IMR-90 (cell line): ENCODE measurements at regions not wholly inside any gene's neighbourhood (a gene's known extent, or its start where the extent isn't known, plus 50 kb on each side); places are given as distances from the start of the nearest gene placed in this dataset.
A peak's percentile ranks its signal among the peaks of the same experiment; 100 is the strongest.

Experiments
- ATAC-seq: fragments of 200-7000 bp; cut with Tn5 transposase; 2 replicates; pipeline ENCODE4 v1.9.1; 2020; ENCODE audit warnings: low read depth, mild to moderate bottlenecking, moderate library complexity
- BruUV-seq: library from RNA; stranded (reverse); fragments of 400-500 nt; replicated peaks from 2 replicates; lab custom pipeline; 2021; lab: Mats Ljungman, UMichigan
- CTCF ChIA-PET: fragments of 300-600 bp; formaldehyde crosslinking; extraction: SDS; loops from one replicate; lab custom pipeline; 2021; ENCODE audit warnings: antibody characterized with exemption; lab: Yijun Ruan, JAX
- POLR2A ChIA-PET: fragments of 300-600 bp; sonication (Branson Sonifier 250); formaldehyde crosslinking; loops from one replicate; lab custom pipeline; 2022; ENCODE audit warnings: antibody characterized with exemption; ENCODE audit not compliant: unreplicated experiment; lab: Charles Lee
- DNase-seq: peaks from one replicate; pipeline ENCODE4 v3.0.0; 2013
- H2AFZ ChIP-seq: replicated peaks from 2 replicates; pipeline ENCODE3; 2013; ENCODE audit warnings: low read length, mild to moderate bottlenecking; ENCODE audit not compliant: poor library complexity
- H2AK5ac ChIP-seq: 2 replicates; pipeline ENCODE4 v1.6.1; 2013; ENCODE audit warnings: low read depth, low read length, inconsistent platforms
- H2AK9ac ChIP-seq: replicated peaks from 2 replicates; pipeline ENCODE3; 2013; ENCODE audit warnings: mild to moderate bottlenecking, low read depth, low read length, moderate library complexity; ENCODE audit not compliant: poor library complexity
- H2BK120ac ChIP-seq: 2 replicates; pipeline ENCODE4 v1.6.1; 2013; ENCODE audit warnings: low read depth, low read length, inconsistent platforms
- H2BK15ac ChIP-seq: 3 replicates; pipeline ENCODE4 v1.6.1; 2013; ENCODE audit warnings: low read depth, low read length, inconsistent platforms
- H2BK20ac ChIP-seq: 2 replicates; pipeline ENCODE4 v1.6.1; 2013; ENCODE audit warnings: low read depth, mild to moderate bottlenecking, inconsistent platforms, low read length, moderate library complexity
- H2BK5ac ChIP-seq: 2 replicates; pipeline ENCODE4 v1.6.1; 2013; ENCODE audit warnings: mild to moderate bottlenecking, low read depth, low read length, inconsistent platforms; ENCODE audit not compliant: poor library complexity, severe bottlenecking
- H3K14ac ChIP-seq: replicated peaks from 2 replicates; pipeline ENCODE4 v1.6.1; 2013; ENCODE audit warnings: low read depth, low read length, inconsistent platforms
- H3K18ac ChIP-seq: 2 replicates; pipeline ENCODE4 v1.6.1; 2013; ENCODE audit warnings: low read depth, low read length, control low read depth
- H3K23ac ChIP-seq: 2 replicates; pipeline ENCODE4 v1.6.1; 2013; ENCODE audit warnings: low read depth, low read length, inconsistent platforms
- H3K27ac ChIP-seq: 2 replicates; pipeline ENCODE4 v1.5.1; 2013; ENCODE audit warnings: mild to moderate bottlenecking, control low read depth, low read length; ENCODE audit not compliant: insufficient read depth
- H3K27me3 ChIP-seq: 2 replicates; pipeline ENCODE4 v1.6.1; 2013; ENCODE audit warnings: low read length; ENCODE audit not compliant: control insufficient read depth, insufficient read depth
- H3K36me3 ChIP-seq: 2 replicates; pipeline ENCODE4 v1.6.1; 2013; ENCODE audit warnings: low read length, mixed read lengths; ENCODE audit not compliant: control insufficient read depth, insufficient read depth
- H3K4ac ChIP-seq: 2 replicates; pipeline ENCODE4 v1.6.1; 2013; ENCODE audit warnings: low read depth, low read length, inconsistent platforms
- H3K4me1 ChIP-seq: 2 replicates; pipeline ENCODE4 v1.6.1; 2013; ENCODE audit warnings: low read length, mixed read lengths; ENCODE audit not compliant: control insufficient read depth, insufficient read depth
- H3K4me2 ChIP-seq: 2 replicates; pipeline ENCODE4 v1.6.1; 2013; ENCODE audit warnings: low read depth, mild to moderate bottlenecking, control low read depth, low read length, moderate library complexity
- H3K4me3 ChIP-seq: 2 replicates; pipeline ENCODE4 v1.5.1; 2013; ENCODE audit warnings: low read depth, mild to moderate bottlenecking, control low read depth, low read length, moderate library complexity; ENCODE audit not compliant: insufficient read depth
- H3K56ac ChIP-seq: 2 replicates; pipeline ENCODE4 v1.6.1; 2013; ENCODE audit warnings: low read length, inconsistent platforms; ENCODE audit not compliant: insufficient read depth; ENCODE audit errors: extremely low read depth
- H3K79me1 ChIP-seq, 2 experiments: 2 replicates each; pipeline ENCODE4 v1.6.1; 2013; ENCODE audit warnings: low read length in 2 of 2, inconsistent platforms in 1 of 2, low read depth in 1 of 2
- H3K9ac ChIP-seq: 2 replicates; pipeline ENCODE4 v1.6.1; 2013; ENCODE audit warnings: low read depth, low read length, control low read depth
- H3K9me1 ChIP-seq: 2 replicates; pipeline ENCODE4 v1.6.1; 2013; ENCODE audit warnings: low read length, inconsistent platforms; ENCODE audit not compliant: insufficient read depth
- H3K9me3 ChIP-seq: 2 replicates; pipeline ENCODE4 v1.6.1; 2013; ENCODE audit warnings: low read length; ENCODE audit not compliant: control insufficient read depth, insufficient read depth
- H4K20me1 ChIP-seq: 2 replicates; pipeline ENCODE4 v1.6.1; 2013; ENCODE audit warnings: low read length, inconsistent platforms; ENCODE audit not compliant: insufficient read depth
- H4K5ac ChIP-seq: 2 replicates; pipeline ENCODE4 v1.6.1; 2013; ENCODE audit warnings: mild to moderate bottlenecking, low read depth, low read length, control low read depth
- H4K8ac ChIP-seq, 2 experiments: 2 replicates each; pipeline ENCODE4 v1.6.1; 2013; ENCODE audit warnings: low read depth in 2 of 2, low read length in 2 of 2, control low read depth in 1 of 2, inconsistent platforms in 1 of 2
- H4K91ac ChIP-seq: 2 replicates; pipeline ENCODE4 v1.6.1; 2013; ENCODE audit warnings: low read depth, low read length, inconsistent platforms; ENCODE audit not compliant: insufficient read depth
- BHLHE40 ChIP-seq: fragments of 150-350 bp; IDR thresholded peaks from 2 replicates; pipeline ENCODE4 v1.6.1; 2016; ENCODE audit warnings: mild to moderate bottlenecking, low read depth, low read length
- CEBPB ChIP-seq: IDR thresholded peaks from 2 replicates; pipeline ENCODE4 v1.6.1; 2012; ENCODE audit warnings: low read depth, low read length, improper control_type of control experiment
- CHD1 ChIP-seq: IDR thresholded peaks from 2 replicates; pipeline ENCODE4 v1.6.1; 2012; ENCODE audit warnings: low read depth, low read length, improper control_type of control experiment
- FOS ChIP-seq: fragments of 150-350 bp; IDR thresholded peaks from 2 replicates; pipeline ENCODE4 v1.6.1; 2016; ENCODE audit warnings: low read depth, low read length
- MAFK ChIP-seq: IDR thresholded peaks from 2 replicates; pipeline ENCODE4 v1.6.1; 2012; ENCODE audit warnings: low read depth, low read length, improper control_type of control experiment
- MAZ ChIP-seq: IDR thresholded peaks from 2 replicates; pipeline ENCODE4 v1.6.1; 2012; ENCODE audit warnings: low read depth, mild to moderate bottlenecking, low read length, improper control_type of control experiment, moderate library complexity, borderline replicate concordance
- MXI1 ChIP-seq: IDR thresholded peaks from 2 replicates; pipeline ENCODE4 v1.6.1; 2012; ENCODE audit warnings: low read depth, mild to moderate bottlenecking, low read length, moderate library complexity, borderline replicate concordance
- NFE2L2 ChIP-seq: fragments of 150-350 bp; IDR thresholded peaks from 2 replicates; pipeline ENCODE4 v1.6.1; 2016; ENCODE audit warnings: low read depth, mild to moderate bottlenecking, low read length
- POLR2A ChIP-seq: IDR thresholded peaks from 2 replicates; pipeline ENCODE4 v1.6.1; 2012; ENCODE audit warnings: mild to moderate bottlenecking, low read depth, low read length
- RAD21 ChIP-seq: IDR thresholded peaks from 2 replicates; pipeline ENCODE4 v1.6.1; 2012; ENCODE audit warnings: low read length, improper control_type of control experiment
- RCOR1 ChIP-seq: IDR thresholded peaks from 2 replicates; pipeline ENCODE4 v1.6.1; 2012; ENCODE audit warnings: mild to moderate bottlenecking, low read length, improper control_type of control experiment; ENCODE audit not compliant: insufficient replicate concordance
- RFX5 ChIP-seq: IDR thresholded peaks from 2 replicates; pipeline ENCODE4 v1.8.0; 2012; ENCODE audit warnings: low read depth, mild to moderate bottlenecking, low read length, moderate library complexity
- SMC3 ChIP-seq: fragments of 150-350 bp; IDR thresholded peaks from 2 replicates; pipeline ENCODE4 v1.6.1; 2016; ENCODE audit warnings: low read depth, mild to moderate bottlenecking, antibody characterized with exemption, low read length, moderate library complexity
- WGBS, 2 experiments: methylation state at CpG; one replicate each; pipeline versions ENCODE4 v1.1.5 to v1.1.7; 2013; ENCODE audit warnings: missing lambda C conversion rate in 2 of 2; ENCODE audit not compliant: insufficient read length in 1 of 2; ENCODE audit errors: extremely low coverage in 2 of 2; 5-methylcytosine and 5-hydroxymethylcytosine counted together
- dilution Hi-C: fragments of 300-500 bp; cut with HindIII; formaldehyde crosslinking; loops from one replicate; pipeline ENCODE4 v1.14.3; 2018; ENCODE audit warnings: low sequenced_read_pairs; ENCODE audit not compliant: unreplicated experiment
- in situ Hi-C: fragments of 300-500 bp; cut with MboI; formaldehyde crosslinking; loops from 3 replicates; pipeline ENCODE4 v1.14.3; 2019; ENCODE audit warnings: low sequenced_read_pairs, inconsistent platforms, mixed read lengths
- intact Hi-C: fragments of 100-400 bp; cut with micrococcal nuclease; formaldehyde crosslinking; loops from 2 replicates; pipeline ENCODE4 v1.10.0; 2022
- TF ChIP-seq, protein P1 (sequence below): conservative IDR thresholded peaks from 2 replicates; pipeline ENCODE4 v1.5.1; 2012; ENCODE audit warnings: mild to moderate bottlenecking, low read depth, low read length, improper control_type of control experiment
- TF ChIP-seq, protein P2 (sequence below): fragments of 150-350 bp; IDR thresholded peaks from 2 replicates; pipeline ENCODE4 v1.6.1; 2017; ENCODE audit warnings: mild to moderate bottlenecking, antibody characterized with exemption, low read length, low read depth
- TF ChIP-seq, protein P3 (sequence below): fragments of 150-350 bp; IDR thresholded peaks from 2 replicates; pipeline ENCODE4 v1.6.1; 2016; ENCODE audit warnings: low read depth, mild to moderate bottlenecking, low read length, moderate library complexity, borderline replicate concordance

DNA sequence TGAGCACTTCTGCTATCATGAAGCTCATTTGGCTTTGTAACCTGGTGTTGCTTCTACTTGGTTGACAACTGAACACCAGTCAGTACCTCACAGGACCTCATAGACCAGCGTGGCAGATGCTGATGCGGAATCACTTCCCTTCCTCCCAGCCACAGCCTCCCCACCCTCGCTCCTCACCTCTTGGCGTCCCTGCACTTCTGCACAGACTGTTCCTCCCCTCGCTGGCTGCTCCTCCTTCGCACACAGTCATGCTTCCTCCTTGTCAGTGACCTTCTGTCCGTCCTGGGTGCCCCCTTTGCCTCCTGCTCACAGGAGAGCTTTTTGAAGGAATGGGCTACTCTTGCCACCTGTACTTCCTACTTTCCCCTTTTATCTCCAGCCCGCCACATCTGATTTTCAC, 61.4 kb upstream of the CTBP2 start:
- Histone ChIP-seq H4K8ac (no peak overlapping the region), H4K20me1 (no peaks in the 10 kb centered on the region), H3K4me1 (no peaks in the 10 kb centered on the region), H3K27ac (no peak overlapping the region), H4K5ac (no peak overlapping the region), H2BK20ac (0 out of 2 replicates have a peak overlapping the region, but pooled peaks have one; percentile 22), H2AFZ (peak overlapping the region; percentile 68), H2BK120ac (no peak overlapping the region; the same call in 1 of the 2 replicates), H3K9me1 (0 out of 2 replicates have a peak, but pooled peaks cover 3% of the 10 kb centered on the region), H3K23ac (no peak overlapping the region), H2BK15ac (no peak overlapping the region), H4K91ac (no peak overlapping the region), H2BK5ac (no peak overlapping the region), H3K18ac (no peak overlapping the region), H3K36me3 (no peaks in the 10 kb centered on the region), H3K14ac (no peak overlapping the region), H2AK5ac (no peak overlapping the region; the same call in 1 of the 2 replicates), H3K27me3 (peaks cover 18% of the 10 kb centered on the region; the same call in 1 of the 2 replicates), H3K9me3 (no peaks in the 10 kb centered on the region), H3K79me1 (no peaks in the 10 kb centered on the region), H3K4me2 (no peak overlapping the region), H3K4me3 (no peak overlapping the region), H3K4ac (no peak overlapping the region; the same call in 1 of the 2 replicates), H3K9ac (no peak overlapping the region), H2AK9ac (no peak overlapping the region), H3K56ac (no peak overlapping the region)
- 86% methylated on average over 6 of the region's 8 CpGs; no CpG with 5 or more reads in 1 of the 2 experiments for WGBS, 2 experiments
- DNase-seq (no peak), ATAC-seq (no peak)
- BruUV-seq = no TSS peak
- POLR2A ChIA-PET = no interaction called here
- CTCF ChIA-PET = no interaction called here
- intact Hi-C loops (no loop called here), in situ Hi-C loops (no loop called here), dilution Hi-C loops (no loop called here)
- TF ChIP-seq POLR2A = no peak
- TF ChIP-seq CEBPB = no peak
- TF ChIP-seq SMC3 = no peak
- no peak for TF ChIP-seq BHLHE40
- TF ChIP-seq MXI1 = no peak
- TF ChIP-seq FOS = no peak
- TF ChIP-seq, protein P1, sequence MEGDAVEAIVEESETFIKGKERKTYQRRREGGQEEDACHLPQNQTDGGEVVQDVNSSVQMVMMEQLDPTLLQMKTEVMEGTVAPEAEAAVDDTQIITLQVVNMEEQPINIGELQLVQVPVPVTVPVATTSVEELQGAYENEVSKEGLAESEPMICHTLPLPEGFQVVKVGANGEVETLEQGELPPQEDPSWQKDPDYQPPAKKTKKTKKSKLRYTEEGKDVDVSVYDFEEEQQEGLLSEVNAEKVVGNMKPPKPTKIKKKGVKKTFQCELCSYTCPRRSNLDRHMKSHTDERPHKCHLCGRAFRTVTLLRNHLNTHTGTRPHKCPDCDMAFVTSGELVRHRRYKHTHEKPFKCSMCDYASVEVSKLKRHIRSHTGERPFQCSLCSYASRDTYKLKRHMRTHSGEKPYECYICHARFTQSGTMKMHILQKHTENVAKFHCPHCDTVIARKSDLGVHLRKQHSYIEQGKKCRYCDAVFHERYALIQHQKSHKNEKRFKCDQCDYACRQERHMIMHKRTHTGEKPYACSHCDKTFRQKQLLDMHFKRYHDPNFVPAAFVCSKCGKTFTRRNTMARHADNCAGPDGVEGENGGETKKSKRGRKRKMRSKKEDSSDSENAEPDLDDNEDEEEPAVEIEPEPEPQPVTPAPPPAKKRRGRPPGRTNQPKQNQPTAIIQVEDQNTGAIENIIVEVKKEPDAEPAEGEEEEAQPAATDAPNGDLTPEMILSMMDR = no peak
- no peak for TF ChIP-seq NFE2L2
- TF ChIP-seq, protein P2, sequence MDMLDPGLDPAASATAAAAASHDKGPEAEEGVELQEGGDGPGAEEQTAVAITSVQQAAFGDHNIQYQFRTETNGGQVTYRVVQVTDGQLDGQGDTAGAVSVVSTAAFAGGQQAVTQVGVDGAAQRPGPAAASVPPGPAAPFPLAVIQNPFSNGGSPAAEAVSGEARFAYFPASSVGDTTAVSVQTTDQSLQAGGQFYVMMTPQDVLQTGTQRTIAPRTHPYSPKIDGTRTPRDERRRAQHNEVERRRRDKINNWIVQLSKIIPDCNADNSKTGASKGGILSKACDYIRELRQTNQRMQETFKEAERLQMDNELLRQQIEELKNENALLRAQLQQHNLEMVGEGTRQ = no peak
- no peak for TF ChIP-seq RFX5
- TF ChIP-seq CHD1 = no peak
- TF ChIP-seq, protein P3, sequence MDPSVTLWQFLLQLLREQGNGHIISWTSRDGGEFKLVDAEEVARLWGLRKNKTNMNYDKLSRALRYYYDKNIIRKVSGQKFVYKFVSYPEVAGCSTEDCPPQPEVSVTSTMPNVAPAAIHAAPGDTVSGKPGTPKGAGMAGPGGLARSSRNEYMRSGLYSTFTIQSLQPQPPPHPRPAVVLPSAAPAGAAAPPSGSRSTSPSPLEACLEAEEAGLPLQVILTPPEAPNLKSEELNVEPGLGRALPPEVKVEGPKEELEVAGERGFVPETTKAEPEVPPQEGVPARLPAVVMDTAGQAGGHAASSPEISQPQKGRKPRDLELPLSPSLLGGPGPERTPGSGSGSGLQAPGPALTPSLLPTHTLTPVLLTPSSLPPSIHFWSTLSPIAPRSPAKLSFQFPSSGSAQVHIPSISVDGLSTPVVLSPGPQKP = no peak
- TF ChIP-seq MAZ = no peak
- TF ChIP-seq RCOR1 = no peak
- no peak for TF ChIP-seq RAD21
- no peak for TF ChIP-seq MAFK
